AG04450 (cell line): ENCODE measurements at regions not wholly inside any gene's neighbourhood (a gene's known extent, or its start where the extent isn't known, plus 50 kb on each side); places are given as distances from the start of the nearest gene placed in this dataset.
"Not testable (repeated sequence)": the region's sequence is repeated elsewhere in the genome, so short reads cannot be mapped to it uniquely, and the experiment has no call there.

Experiments
- CTCF ChIA-PET: fragments of 300-600, 350-600 bp; formaldehyde crosslinking; extraction: SDS; loops from one replicate; lab custom pipeline; 2022; ENCODE audit warnings: antibody characterized with exemption, inconsistent platforms; lab: Charles Lee
- POLR2A ChIA-PET: fragments of 350-600 bp; formaldehyde crosslinking; extraction: SDS; loops from one replicate; lab custom pipeline; 2021; ENCODE audit warnings: antibody characterized with exemption, inconsistent platforms; lab: Yijun Ruan, JAX
- DNase-seq: peaks from one replicate; pipeline ENCODE4 v3.0.0-alpha.2; 2011; ENCODE audit warnings: low read depth, low spot score
- H3K27ac ChIP-seq: one replicate; pipeline ENCODE4 v1.5.1; 2012; ENCODE audit warnings: low read depth, low read length, control low read depth
- H3K27me3 ChIP-seq: one replicate; pipeline ENCODE4 v1.6.0; 2012; ENCODE audit warnings: low read length; ENCODE audit not compliant: control insufficient read depth, insufficient read depth
- H3K4me3 ChIP-seq: 2 replicates; pipeline ENCODE4 v1.5.1; 2011; ENCODE audit warnings: mild to moderate bottlenecking, low read depth, low read length, control low read depth
- H3K9me3 ChIP-seq: 2 replicates; pipeline ENCODE4 v1.5.1; 2012; ENCODE audit warnings: low read length; ENCODE audit not compliant: control insufficient read depth, insufficient read depth
- CTCF ChIP-seq: IDR thresholded peaks from 2 replicates; pipeline ENCODE4 v1.5.1; 2011; ENCODE audit warnings: low read depth, low read length, control low read depth, inconsistent platforms

GRCh38 chr15:55074431-55074830, 122.3 kb downstream of the RSL24D1 start:
- no peak for DNase-seq
- Histone ChIP-seq H3K4me3 (no peak overlapping the region), H3K27me3 (no peaks in the 10 kb centered on the region), H3K9me3 (no peaks in the 10 kb centered on the region), H3K27ac (no peak overlapping the region)
- POLR2A ChIA-PET: no interaction called here
- CTCF ChIA-PET: no interaction called here
- TF ChIP-seq CTCF: no peak

GRCh38 chr15:55063970-55064369, 132.8 kb downstream of the RSL24D1 start:
- H3K4me3 ChIP-seq, POLR2A ChIA-PET, DNase-seq, H3K27ac ChIP-seq, CTCF ChIA-PET, H3K9me3 ChIP-seq, H3K27me3 ChIP-seq: not testable (repeated sequence)

GRCh38 chr15:55060836-55061235, 135.9 kb downstream of the RSL24D1 start:
- no peaks in the 10 kb centered on the region; the same call in 1 of the 2 replicates for H3K9me3 ChIP-seq
- H3K27me3 ChIP-seq: no peaks in the 10 kb centered on the region
- CTCF ChIA-PET: no interaction called here
- POLR2A ChIA-PET: no interaction called here
- no peak overlapping the region for H3K4me3 ChIP-seq
- no peak for DNase-seq
- H3K27ac ChIP-seq: no peak overlapping the region
- TF ChIP-seq CTCF: no peak

GRCh38 chr15:55056500-55056899, 140.2 kb downstream of the RSL24D1 start:
- Histone ChIP-seq H3K4me3 (no peak overlapping the region), H3K9me3 (no peaks in the 10 kb centered on the region), H3K27me3 (no peaks in the 10 kb centered on the region), H3K27ac (no peak overlapping the region)
- POLR2A ChIA-PET: no interaction called here
- CTCF ChIA-PET: no interaction called here
- no peak for TF ChIP-seq CTCF
- no peak for DNase-seq

- ChIA-PET CTCF (no interaction called here), POLR2A (no interaction called here)
- Histone ChIP-seq H3K9me3 (peaks cover 4% of the 10 kb centered on the region; the same call in 1 of the 2 replicates), H3K27ac (no peak overlapping the region), H3K27me3 (no peaks in the 10 kb centered on the region), H3K4me3 (no peak overlapping the region)
- no peak for DNase-seq
- no peak for TF ChIP-seq CTCF
Observed at GRCh38 chr15:55044162-55044561, 152.6 kb downstream of the RSL24D1 start.

GRCh38 chr15:55037071-55037470, 159.7 kb downstream of the RSL24D1 start:
- H3K9me3 ChIP-seq: no peaks in the 10 kb centered on the region
- POLR2A ChIA-PET: no interaction called here
- H3K4me3 ChIP-seq: no peak overlapping the region
- CTCF ChIA-PET: no interaction called here
- no peak for DNase-seq
- H3K27ac ChIP-seq: no peak overlapping the region
- H3K27me3 ChIP-seq: no peaks in the 10 kb centered on the region
- TF ChIP-seq CTCF: no peak
